GM15510 (cell line): ENCODE measurements at regions not wholly inside any gene's neighbourhood (a gene's known extent, or its start where the extent isn't known, plus 50 kb on each side); places are given as distances from the start of the nearest gene placed in this dataset.

Experiments used
- POLR2A ChIP-seq: IDR thresholded peaks from 3 replicates; pipeline ENCODE4 v1.6.1; 2011; ENCODE audit warnings: borderline replicate concordance; ENCODE audit not compliant: insufficient read length; ENCODE audit errors: extremely low read depth

- TF ChIP-seq POLR2A, result no peak
Observed at GRCh38 chr12:85626001-85626783, 210.0 kb downstream of the RASSF9 start.

- TF ChIP-seq POLR2A, result no peak
Observed at GRCh38 chr12:85626784-85627171, 209.4 kb downstream of the RASSF9 start.

- no peak for TF ChIP-seq POLR2A
Observed at GRCh38 chr12:85627584-85627983, 208.6 kb downstream of the RASSF9 start.

GRCh38 chr12:85630851-85631250, 205.4 kb downstream of the RASSF9 start:
- TF ChIP-seq POLR2A, result no peak

DNA sequence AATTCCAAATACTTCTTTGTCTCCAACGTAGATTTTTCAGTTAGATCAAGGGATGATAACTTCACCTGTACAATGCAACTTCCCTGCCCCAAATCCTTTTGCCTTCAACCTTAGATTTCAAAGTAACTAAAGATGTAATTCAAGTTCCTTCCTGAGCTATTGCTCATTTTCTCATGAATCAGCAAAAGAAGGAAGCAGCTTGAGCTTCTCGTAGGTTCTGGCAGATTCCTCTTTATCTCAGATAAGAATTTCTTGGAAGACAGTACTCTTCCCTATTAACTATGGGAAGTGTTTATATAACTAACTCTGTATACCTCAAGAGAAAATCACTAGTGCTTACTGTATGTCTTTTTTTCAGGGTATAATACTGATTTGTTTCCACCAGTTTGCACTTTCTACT, 203.8 kb downstream of the RASSF9 start:
- no peak for TF ChIP-seq POLR2A

DNA sequence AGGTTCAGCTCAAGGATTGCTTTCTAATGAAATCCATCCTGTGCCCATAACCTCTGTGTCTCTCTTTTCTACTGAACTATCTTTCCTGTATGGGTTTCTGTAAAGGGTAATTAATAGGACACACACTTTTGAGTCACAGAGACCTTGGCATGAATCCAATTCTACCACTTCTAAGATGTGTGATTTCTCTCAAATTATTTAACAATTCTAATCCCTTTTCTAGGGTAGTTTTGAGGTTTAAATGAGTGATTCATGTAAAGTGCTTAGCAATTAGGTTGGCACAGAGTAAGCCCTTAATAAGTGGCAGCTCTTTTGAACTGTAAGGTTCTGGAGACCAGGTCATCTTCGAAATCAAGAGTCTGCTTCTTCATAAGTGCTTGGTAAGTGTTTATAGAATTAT, 202.7 kb downstream of the RASSF9 start:
- no peak for TF ChIP-seq POLR2A

- TF ChIP-seq POLR2A, result no peak
Observed at GRCh38 chr12:85639834-85640233, 196.4 kb downstream of the RASSF9 start.

- TF ChIP-seq POLR2A, result no peak
Observed at GRCh38 chr12:85641796-85642195, 194.4 kb downstream of the RASSF9 start.

- no peak for TF ChIP-seq POLR2A
Observed at GRCh38 chr12:85642288-85642687, 193.9 kb downstream of the RASSF9 start.

DNA sequence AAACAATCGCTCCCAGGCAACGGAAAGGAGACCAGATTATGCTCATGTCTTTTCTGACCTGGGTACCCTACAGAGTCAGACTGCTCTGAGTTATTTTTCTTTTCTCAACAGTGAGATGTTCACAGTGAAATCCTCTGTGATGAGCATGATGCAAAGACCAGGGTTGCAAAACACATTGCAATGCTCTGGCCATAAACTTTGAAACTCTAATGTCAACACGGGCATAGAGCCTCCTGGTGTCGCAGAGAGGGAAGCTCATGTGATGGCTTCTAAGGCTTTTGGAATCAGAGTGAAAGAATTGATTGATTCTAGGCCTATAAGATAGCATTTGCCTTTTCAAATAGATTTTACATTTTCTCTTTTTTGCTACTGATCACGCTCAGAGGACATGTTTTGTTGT, 193.4 kb downstream of the RASSF9 start:
- no peak for TF ChIP-seq POLR2A

GRCh38 chr12:85644508-85644907, 191.7 kb downstream of the RASSF9 start:
- TF ChIP-seq POLR2A, result no peak

- no peak for TF ChIP-seq POLR2A
Observed at GRCh38 chr12:85653731-85654455, 182.3 kb downstream of the RASSF9 start.

GRCh38 chr12:85654456-85654840, 181.8 kb downstream of the RASSF9 start:
- no peak for TF ChIP-seq POLR2A

- TF ChIP-seq POLR2A, result no peak
Observed at GRCh38 chr12:85656561-85656960, 179.6 kb downstream of the RASSF9 start.

- no peak for TF ChIP-seq POLR2A
Observed at GRCh38 chr12:85657251-85657650, 179.0 kb downstream of the RASSF9 start.
